GM19463 (cell line): ENCODE measurements at regions not wholly inside any gene's neighbourhood (a gene's known extent, or its start where the extent isn't known, plus 50 kb on each side); places are given as distances from the start of the nearest gene placed in this dataset.
"Not testable (repeated sequence)": the region's sequence is repeated elsewhere in the genome, so short reads cannot be mapped to it uniquely, and the experiment has no call there.

Source experiments
- ATAC-seq: cut with Tn5 transposase; IDR thresholded peaks from one replicate; pipeline ENCODE4 v1.9.1; 2021; ENCODE audit warnings: mild to moderate bottlenecking, moderate library complexity; ENCODE audit not compliant: unreplicated experiment

DNA sequence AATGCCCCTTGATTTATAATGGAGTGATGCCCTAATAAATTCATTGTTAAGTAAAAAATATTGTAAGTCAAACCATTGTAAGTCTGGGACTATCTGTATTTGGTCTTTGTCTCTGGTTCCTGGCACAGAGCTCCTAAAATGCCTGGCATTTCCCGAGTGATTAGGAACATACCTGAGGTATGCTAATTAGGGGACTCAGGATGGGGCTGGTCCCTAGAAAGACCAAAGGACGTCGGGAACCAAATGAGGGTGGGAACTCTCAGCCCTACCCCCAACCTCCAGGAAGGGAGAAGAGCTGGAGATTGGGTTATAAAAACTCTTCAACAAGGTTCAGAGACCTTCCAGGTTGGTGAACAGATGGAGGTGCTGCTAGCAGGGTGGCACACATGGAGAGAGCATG lies 82.6 kb upstream of the ARG1 start:
- no peak for ATAC-seq

DNA sequence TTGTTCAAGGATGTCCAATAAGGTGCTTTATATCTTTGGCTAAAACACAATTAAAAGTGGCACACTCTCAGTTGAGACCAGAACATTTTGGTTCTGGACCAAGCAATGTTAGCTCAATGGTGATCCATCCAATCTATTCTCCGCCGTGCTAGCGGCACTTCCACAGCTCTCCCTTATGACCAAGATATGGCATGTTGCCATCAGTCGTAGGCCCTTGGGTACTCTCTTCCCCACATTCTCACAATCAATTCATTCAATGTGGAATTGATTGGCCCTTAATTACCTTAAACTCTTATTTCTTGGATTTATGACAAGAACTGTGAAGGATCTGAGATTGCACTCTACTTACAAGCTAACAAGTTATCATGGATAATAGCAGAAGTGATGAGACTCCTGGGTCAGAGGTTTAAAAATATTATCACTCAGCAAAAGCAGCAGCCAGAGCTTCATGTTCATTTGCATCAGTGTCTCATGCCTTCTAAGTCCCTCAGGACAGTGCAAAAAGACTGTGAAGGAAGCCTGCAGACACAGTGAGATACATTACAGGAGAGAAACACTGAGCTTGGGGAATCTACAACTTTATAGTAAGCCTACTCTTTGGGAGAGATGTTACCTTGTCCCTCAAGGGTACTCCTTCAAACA lies 80.0 kb upstream of the ARG1 start:
- ATAC-seq, result no peak

DNA sequence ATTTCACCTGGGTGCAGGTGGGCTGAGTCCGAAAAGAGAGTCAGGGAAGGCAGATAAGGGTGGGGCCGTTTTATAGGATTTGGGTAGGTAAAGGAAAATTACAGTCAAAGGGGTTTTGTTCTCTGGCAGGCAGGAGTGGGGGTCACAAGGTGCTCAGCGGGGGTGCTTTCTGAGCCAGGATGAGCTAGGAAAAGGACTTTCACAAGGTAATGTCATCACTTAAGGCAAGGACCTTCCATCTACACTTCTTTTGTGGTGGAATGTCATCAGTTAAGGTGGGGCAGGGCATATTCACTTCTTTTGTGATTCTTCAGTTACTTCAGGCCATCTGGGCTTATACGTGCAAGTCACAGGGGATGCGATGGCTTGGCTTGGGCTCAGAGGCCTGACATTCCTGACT lies 68.6 kb upstream of the ARG1 start:
- ATAC-seq, result not testable (repeated sequence)

DNA sequence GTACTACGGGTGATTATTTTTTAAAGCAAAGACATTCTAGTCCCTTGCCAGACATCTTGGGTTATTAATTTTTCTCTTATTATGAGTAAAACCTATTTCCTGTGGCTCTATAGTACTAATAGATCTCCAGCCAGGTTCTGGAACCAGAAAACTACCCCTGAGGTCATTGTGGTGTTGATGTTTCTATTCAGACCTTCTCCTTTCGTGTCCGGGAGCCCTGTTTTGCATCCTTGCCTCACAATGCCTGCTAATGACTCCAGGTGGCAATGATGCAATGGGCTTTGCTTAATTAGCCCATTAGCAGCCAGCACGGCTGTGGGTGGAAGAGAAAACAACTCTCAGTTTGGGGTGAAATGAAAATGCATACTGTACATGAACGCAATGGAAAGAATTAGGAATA lies 62.9 kb upstream of the ARG1 start:
- peak; percentile 93 for ATAC-seq

DNA sequence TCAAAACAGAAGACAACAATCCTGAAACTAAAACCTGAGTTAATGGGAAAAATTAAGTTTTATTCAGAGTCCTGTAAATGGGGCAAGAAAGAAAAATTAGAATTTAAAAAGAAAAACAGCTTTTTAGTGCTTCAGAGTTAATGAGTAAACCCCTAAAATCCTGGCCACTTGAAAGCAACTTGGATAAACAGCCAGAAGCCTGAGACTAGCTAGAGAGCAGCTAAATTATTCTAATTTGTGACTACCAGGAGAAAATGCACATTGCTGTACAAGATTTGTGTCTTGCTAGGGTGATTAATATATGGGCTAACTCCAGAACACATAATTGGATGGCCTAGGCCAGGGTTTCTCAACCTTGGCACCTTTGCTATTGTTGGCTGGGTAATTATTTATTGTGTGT lies 62.4 kb upstream of the ARG1 start:
- ATAC-seq, result no peak

GRCh38 chr6:131519670-131520436 lies 53.2 kb upstream of the ARG1 start:
- peak; percentile 98 for ATAC-seq
